GM18505 (cell line): ENCODE measurements at regions not wholly inside any gene's neighbourhood (a gene's known extent, or its start where the extent isn't known, plus 50 kb on each side); places are given as distances from the start of the nearest gene placed in this dataset.

Experiments
- ATAC-seq: cut with Tn5 transposase; IDR thresholded peaks from one replicate; pipeline ENCODE4 v1.9.1; 2021; ENCODE audit not compliant: unreplicated experiment
- POLR2A ChIP-seq: IDR thresholded peaks from 4 replicates; pipeline ENCODE4 v1.6.1; 2011; ENCODE audit warnings: borderline replicate concordance; ENCODE audit not compliant: insufficient read depth, insufficient read length; ENCODE audit errors: extremely low read depth

DNA sequence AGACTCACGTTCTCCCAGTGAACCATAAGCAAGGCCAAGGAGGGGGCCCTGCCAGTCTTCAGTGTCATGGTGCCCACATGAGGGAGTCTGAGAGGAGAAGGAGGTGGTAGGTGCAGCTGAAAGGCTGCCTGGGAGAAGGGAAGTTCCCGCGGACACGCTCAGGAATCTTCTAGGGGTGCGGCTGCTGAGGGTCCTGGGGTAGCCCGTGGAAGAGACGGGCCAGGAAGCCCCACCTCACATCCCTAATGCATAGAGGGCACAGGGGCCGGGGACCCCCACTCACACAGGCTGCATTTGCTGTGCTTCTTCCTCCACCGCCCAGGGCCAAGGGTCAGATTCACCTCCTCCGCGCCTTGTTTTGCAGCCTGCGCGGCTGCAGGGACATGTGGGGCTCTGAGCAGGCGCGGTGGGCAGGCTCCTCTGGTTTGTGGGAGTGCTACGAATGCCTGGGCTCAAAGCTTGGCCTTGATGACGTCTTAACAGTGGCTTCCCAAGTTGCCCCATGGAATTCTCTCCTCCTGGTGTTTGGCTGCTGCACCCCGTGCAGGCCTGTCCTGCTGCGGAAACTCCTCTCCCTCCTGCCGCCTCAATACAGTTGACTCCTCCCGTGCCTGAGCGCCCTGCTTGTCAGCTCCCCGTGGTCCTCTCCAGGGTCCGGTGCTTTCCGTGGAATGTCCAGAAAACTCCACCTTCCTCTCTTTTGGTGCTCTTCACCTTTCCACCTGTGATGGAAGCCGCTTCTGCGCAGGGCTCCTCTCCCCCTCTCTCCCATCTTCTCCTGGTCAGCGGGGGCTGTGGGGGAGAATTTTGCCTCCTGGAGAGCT, 95.7 kb downstream of the VAPA start:
- no peak for ATAC-seq
- no peak for TF ChIP-seq POLR2A

DNA sequence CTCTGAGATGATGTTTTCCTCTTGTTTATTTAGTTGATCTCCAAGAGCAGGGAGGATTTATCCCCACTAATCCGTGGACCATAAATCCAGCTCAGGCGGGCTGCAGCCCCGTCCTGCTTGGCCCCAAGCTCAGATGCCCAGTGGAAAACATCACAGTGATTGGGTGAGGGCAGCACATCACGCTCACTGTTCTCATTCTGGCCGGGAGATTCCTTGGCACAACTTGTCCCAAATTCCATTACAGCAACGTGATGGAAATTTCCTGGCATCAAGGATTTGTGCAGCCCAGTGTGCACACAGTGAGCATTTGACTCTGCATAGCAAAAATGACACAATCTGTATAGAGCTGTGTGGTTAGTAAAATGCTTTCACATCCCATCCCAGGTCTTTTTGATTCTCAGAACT, 96.8 kb downstream of the VAPA start:
- no peak for ATAC-seq

DNA sequence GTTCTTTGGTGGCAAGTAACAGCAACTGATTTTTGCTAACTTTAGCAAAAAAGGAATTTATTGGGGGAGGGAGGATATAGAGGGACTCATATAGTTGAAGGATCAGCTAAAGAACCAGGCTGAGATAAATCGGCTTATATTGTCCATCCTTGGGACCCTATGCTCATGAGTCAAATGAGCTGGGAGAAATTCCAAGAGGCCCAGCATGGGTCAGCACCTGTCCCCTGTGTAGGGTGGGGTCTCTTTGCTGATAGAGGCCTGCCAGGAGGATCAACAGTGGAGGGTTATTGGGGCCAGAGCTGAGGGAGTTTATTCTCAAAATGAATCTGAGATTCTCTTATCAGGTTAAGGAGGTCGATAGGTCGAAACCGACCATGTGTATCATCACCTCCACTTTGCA, 97.2 kb downstream of the VAPA start:
- TF ChIP-seq POLR2A, result no peak
- no peak for ATAC-seq

More for the DNA sequence above, 96.8 kb downstream of the VAPA start:
- no peak for TF ChIP-seq POLR2A

DNA sequence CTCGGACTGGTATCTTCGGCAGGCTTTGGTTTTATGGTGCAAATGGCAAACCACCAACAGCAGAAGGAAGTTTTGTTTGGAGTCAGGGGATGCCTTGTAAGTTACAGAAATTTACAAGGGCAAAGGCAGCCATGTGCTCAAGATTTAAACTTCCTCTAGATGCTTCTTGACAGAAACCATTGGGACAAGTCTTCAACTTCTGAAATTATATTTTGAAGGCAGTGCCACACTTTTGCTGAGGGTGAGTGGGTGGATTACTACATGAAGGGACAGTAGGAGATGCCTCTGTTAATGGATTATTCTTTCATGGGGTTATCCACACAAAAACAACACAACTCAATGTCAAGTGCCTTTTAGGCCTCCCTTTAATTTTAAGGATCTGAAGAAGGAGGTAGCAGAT, 97.9 kb downstream of the VAPA start:
- no peak for ATAC-seq
- no peak for TF ChIP-seq POLR2A

DNA sequence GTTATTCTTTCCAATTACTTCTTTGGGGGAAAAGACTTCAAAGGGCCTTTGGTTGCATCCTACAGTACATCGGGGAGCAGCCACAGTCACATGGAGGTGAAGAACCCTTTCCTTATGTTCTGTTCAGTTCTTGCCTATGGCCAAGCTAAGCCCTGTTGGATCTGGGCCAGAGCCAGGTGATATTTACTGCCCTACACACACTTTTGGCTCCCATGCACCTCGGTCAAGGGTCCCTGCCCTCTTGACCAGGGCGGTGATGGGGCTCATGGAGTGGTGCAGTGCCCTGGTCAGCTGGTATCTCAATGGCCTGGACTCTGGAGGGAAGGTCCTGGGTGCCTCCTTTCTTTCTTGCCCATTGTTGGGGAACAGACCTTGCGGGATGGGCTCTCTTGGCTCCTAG, 98.7 kb downstream of the VAPA start:
- TF ChIP-seq POLR2A, result no peak
- ATAC-seq, result no peak

DNA sequence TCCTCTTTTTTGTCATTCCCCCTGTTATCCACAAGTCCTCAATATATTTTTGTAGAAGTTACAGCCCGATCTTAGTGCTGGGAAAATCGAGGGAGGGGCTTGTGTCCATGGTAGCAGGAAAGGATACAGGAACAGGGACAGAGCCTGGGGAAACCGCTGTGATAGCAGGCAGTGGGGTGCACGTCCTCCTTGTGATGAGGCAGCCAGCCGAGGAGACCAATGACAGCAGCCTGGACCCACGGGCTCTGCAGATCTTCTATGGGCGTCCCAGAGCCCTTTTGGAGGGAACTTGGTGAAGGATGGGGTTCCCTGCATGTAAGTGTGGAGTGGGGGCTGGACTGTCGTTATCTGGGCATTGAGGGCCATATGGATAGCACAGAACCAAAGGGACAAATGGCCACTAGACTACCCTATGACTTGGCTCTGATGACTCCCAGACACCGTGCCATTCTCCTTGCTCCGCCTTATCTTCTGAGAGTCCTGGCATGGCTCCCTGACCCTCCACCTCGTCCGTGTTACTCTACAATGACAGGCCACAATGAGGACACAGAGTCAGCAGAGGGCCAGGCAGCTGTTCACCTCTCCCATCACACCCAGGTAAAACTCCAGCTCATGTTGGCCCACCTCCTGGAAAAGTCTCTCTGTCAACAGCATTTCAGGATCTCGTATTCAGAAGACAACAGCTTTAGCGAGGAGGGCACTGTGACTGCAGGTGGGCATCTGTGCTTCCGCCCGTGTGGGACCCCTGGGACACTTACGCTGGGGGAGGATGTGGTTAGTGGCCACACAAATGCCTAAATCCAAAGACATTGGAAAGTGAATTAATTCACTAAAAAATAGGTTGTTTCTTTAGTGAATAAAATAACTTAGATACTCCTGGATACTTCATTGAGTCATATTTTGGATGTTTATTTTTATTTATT, 100.1 kb downstream of the VAPA start:
- TF ChIP-seq POLR2A, result no peak
- no peak for ATAC-seq

DNA sequence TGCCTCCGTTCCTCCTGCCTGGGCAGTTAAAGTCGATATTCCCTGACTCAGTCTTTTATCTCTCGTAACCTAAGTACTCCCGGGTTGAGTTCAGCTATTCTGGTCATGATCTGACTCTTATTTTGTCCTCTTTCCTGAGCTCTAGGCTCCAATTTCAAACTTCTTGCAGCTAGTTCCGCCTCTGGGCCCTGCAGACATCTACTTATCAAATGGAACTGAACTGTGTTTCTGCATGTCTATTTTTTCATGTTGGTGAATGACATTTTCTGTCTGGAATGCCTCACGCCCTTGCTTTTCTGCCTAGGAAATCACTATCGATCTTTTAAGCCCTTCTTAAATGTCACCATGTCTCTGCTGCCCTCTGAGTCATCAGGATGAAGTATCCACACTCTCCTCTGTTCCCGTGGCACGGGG, 101.5 kb downstream of the VAPA start:
- ATAC-seq, result no peak
- TF ChIP-seq POLR2A, result no peak

DNA sequence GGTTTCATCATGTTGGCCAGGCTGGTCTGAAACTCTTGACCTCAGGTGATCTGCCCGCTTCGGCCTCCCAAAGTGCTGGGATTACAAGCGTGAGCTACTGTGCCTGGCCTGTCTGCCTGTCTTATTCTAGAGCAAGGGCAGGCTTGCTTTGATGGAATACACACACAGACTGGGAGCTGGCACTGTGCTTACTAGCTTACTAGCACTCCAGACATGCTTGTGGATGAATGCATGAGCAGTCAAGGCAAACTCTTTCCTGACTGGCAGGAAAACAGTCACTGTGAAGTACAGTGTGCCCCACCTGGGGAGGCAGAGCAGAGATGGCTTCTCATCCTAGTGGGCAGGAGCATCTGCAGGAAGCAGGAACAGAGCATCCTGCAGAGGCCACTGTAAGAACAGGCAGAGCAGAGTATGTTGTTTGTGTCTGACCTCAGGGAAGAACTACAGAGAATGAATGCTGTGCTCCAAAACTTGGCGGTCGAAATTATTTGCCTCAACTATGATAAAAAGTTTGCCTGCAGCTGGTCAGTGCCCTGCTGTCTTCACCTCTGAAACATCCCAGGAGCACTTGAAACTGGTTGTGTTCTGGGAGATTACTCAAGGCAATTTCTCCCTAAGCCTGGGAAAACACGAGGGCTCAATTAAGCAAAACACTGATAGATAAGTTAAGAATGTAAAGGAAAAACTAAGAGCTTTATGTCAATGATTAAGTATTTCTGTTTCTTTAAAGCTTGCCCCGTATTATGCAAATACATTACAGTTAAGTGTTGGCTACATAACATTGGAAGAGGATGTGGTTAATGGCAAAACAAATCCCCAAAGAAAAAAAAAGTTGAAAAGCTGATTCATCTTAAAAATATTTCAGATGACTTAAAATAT, 102.4 kb downstream of the VAPA start:
- TF ChIP-seq POLR2A, result no peak
- ATAC-seq, result no peak

DNA sequence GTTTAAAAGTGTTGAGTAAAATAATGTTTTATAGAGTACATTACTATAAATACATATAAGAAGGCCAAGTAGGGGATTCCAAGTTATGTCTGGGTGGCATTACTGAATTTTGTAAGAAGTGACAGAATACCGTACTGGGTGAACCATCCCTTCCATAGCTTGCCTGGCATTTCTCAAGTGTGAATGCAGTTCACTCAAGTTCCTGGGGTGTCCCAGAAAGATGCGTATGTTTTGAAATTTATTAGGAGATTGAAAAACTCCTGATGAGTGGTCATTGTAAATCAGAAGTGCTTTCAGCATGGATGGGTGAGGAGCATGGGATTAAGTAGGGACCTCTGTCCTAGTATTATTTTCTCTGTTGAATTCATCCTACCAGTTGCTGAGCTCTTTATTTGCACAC, 103.2 kb downstream of the VAPA start:
- no peak for ATAC-seq
- no peak for TF ChIP-seq POLR2A

DNA sequence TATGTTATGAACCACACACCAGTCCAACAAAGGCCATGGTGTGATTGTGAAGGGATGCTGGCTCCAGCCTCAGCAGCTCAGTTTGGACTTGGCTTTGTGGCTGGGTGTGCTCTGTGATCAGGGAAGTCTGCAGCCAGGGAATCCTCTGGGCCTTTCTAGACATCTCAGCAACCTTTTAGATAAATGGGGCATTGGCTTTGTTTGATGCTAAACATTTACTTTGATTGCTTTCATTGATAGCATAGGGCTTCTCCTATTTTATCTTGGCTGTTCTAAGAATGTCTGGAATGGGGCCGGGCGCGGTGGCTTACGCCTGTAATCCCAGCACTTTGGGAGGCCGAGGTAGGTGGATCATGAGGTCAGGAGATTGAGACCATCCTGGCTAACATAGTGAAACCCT, 104.5 kb downstream of the VAPA start:
- TF ChIP-seq POLR2A, result no peak
- ATAC-seq, result no peak

DNA sequence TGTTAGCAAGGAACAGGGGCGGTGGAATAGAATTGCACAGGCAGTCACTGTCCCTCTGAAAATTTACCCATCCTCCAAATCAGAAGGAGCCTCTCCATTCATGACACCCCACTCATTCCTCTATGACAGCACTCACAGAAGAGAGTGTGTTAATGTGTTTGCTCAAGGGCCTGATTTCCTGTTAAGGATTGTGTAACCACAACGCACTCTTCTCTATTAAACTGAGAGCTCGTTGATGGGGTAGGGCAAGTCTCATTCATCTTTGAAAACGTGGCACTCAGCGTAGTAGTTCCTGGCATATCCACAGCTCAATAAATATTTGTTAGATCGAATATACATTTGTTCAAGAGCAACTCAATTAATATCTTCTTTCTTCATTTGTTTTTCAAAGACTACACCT, 106.4 kb downstream of the VAPA start:
- no peak for TF ChIP-seq POLR2A
- no peak for ATAC-seq

DNA sequence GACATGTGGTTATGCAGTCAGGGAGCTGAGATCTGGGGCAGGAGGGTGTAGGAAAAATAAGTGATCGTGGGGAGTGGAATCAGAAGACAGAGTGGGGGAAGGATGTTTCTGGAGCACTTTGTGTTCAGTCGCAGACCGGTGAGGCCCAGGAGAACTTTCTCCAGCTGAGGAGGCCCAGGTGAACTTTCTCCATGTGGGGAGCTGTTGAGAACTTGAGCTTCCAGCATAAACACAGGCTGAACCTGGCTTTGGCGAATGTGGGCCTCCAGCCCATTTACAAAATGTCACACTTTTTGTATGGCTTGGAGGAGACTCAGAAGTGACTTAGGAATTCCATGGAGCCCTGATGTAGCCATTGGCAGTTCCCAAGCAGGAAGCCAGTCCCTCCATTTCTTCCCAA, 108.5 kb downstream of the VAPA start:
- TF ChIP-seq POLR2A, result no peak
- no peak for ATAC-seq
